ENCODE measurements at regions not wholly inside any gene's neighbourhood (a gene's known extent, or its start where the extent isn't known, plus 50 kb on each side); places are given as distances from the start of the nearest gene placed in this dataset.

DNA sequence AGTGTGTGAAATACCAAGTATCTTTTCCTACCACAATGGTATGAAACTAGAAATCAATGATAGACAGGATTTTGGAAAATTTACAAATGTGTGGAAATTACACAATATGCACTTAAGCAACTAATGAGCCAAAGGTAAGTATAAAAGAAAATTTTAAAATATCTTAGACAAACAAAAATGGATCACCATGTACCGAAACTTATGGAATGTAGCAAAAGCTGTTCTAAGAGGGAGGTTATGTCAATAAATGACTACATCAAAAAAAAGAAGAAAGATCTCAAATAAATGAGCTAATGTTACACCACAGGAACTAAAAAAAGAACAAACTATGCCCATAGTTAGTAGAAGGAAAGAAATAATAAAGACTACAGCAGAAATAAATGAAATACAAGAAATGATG is 1084.1 kb downstream of the TECRL start:
- Histone ChIP-seq H3K4me3 (ENCODE audit: low read length) (no peak overlapping the region), H3K4me2 (ENCODE audit: low read length) (no peak overlapping the region), H3K9me2 (replicated peaks; ENCODE audit: control insufficient read depth, low read length) (no peaks in the 10 kb centered on the region), H3K27ac (ENCODE audit: low read depth, low read length) (no peak overlapping the region), H3K79me2 (ENCODE audit: control insufficient read depth, low read length) (no peaks in the 10 kb centered on the region), H3K36me3 (ENCODE audit: control insufficient read depth, low read length) (no peaks in the 10 kb centered on the region), H3K4me1 (ENCODE audit: control insufficient read depth, low read length) (no peaks in the 10 kb centered on the region), H3F3A (ENCODE audit: control insufficient read depth, insufficient read depth) (no peaks in the 10 kb centered on the region), H4K20me1 (ENCODE audit: control insufficient read depth, insufficient read depth, low read depth, low read length) (no peaks in the 10 kb centered on the region), H3K27me3 (ENCODE audit: control insufficient read depth, low read length) (no peaks in the 10 kb centered on the region), H3K9me3 (ENCODE audit: control insufficient read depth, insufficient read depth, low read length) (no peaks in the 10 kb centered on the region)
- TF ChIP-seq, protein P1, sequence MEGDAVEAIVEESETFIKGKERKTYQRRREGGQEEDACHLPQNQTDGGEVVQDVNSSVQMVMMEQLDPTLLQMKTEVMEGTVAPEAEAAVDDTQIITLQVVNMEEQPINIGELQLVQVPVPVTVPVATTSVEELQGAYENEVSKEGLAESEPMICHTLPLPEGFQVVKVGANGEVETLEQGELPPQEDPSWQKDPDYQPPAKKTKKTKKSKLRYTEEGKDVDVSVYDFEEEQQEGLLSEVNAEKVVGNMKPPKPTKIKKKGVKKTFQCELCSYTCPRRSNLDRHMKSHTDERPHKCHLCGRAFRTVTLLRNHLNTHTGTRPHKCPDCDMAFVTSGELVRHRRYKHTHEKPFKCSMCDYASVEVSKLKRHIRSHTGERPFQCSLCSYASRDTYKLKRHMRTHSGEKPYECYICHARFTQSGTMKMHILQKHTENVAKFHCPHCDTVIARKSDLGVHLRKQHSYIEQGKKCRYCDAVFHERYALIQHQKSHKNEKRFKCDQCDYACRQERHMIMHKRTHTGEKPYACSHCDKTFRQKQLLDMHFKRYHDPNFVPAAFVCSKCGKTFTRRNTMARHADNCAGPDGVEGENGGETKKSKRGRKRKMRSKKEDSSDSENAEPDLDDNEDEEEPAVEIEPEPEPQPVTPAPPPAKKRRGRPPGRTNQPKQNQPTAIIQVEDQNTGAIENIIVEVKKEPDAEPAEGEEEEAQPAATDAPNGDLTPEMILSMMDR (IDR thresholded peaks at IDR 0.05; ENCODE audit: low read depth, low read length, poor library complexity, severe bottlenecking), result no peak
- no peak for TF ChIP-seq EZH2phosphoT487 (IDR thresholded peaks at IDR 0.05; ENCODE audit: borderline replicate concordance, low read length)

DNA sequence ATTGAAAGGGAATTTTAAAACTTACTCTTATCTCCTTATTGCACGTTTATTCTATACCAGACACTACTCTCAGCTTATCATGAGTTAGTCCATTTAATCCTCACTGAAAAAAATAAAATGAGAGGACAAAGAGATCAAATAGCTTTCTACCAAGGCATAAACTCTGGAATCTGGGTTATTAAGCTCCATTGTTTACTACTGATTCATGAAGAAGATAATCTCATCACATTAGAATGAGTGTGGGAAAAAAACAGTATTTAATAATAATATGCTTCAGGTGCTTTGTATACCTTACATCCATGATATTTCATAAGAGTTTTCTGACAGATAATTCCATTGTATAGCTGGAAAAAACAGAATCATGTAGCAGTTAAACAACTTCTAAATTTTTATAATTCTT is 1092.6 kb downstream of the TECRL start:
- Histone ChIP-seq H3F3A (ENCODE audit: control insufficient read depth, insufficient read depth) (no peaks in the 10 kb centered on the region), H3K27me3 (ENCODE audit: control insufficient read depth, low read length) (no peaks in the 10 kb centered on the region), H4K20me1 (ENCODE audit: control insufficient read depth, insufficient read depth, low read depth, low read length) (no peaks in the 10 kb centered on the region), H3K9me2 (replicated peaks; ENCODE audit: control insufficient read depth, low read length) (no peaks in the 10 kb centered on the region), H3K27ac (ENCODE audit: low read depth, low read length) (no peak overlapping the region), H3K9me3 (ENCODE audit: control insufficient read depth, insufficient read depth, low read length) (no peaks in the 10 kb centered on the region), H3K4me3 (ENCODE audit: low read length) (no peak overlapping the region), H3K4me1 (ENCODE audit: control insufficient read depth, low read length) (no peaks in the 10 kb centered on the region), H3K36me3 (ENCODE audit: control insufficient read depth, low read length) (no peaks in the 10 kb centered on the region), H3K4me2 (ENCODE audit: low read length) (no peak overlapping the region), H3K79me2 (ENCODE audit: control insufficient read depth, low read length) (no peaks in the 10 kb centered on the region)
- TF ChIP-seq EZH2phosphoT487 (IDR thresholded peaks at IDR 0.05; ENCODE audit: borderline replicate concordance, low read length), result no peak
- TF ChIP-seq, protein P1 (IDR thresholded peaks at IDR 0.05; ENCODE audit: low read depth, low read length, poor library complexity, severe bottlenecking), result no peak

DNA sequence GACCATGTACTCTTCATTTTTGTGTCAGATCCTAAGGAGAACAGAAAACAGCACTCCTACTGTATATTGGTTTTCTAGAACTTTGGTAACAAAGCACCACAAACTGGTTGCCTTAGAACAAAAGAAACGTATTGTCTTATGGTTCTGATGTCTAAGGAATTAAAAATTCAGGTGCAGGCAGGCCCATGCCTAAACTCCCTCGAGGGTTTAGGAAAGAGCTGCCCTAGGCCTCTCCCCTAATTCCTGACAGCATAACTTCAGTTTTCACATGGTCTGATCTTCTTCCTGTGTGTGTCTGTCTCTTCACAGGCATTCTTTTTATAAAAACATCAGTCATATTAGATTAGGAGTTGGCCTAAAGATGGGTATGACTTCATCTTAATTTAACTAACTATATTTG is 1093.6 kb downstream of the TECRL start:
- Histone ChIP-seq H3K36me3 (ENCODE audit: control insufficient read depth, low read length) (no peaks in the 10 kb centered on the region), H4K20me1 (ENCODE audit: control insufficient read depth, insufficient read depth, low read depth, low read length) (no peaks in the 10 kb centered on the region), H3K9me2 (replicated peaks; ENCODE audit: control insufficient read depth, low read length) (no peaks in the 10 kb centered on the region), H3K9me3 (ENCODE audit: control insufficient read depth, insufficient read depth, low read length) (no peaks in the 10 kb centered on the region), H3K27ac (ENCODE audit: low read depth, low read length) (no peak overlapping the region), H3K79me2 (ENCODE audit: control insufficient read depth, low read length) (no peaks in the 10 kb centered on the region), H3K4me1 (ENCODE audit: control insufficient read depth, low read length) (no peaks in the 10 kb centered on the region), H3K4me3 (ENCODE audit: low read length) (no peak overlapping the region), H3F3A (ENCODE audit: control insufficient read depth, insufficient read depth) (no peaks in the 10 kb centered on the region), H3K4me2 (ENCODE audit: low read length) (no peak overlapping the region), H3K27me3 (ENCODE audit: control insufficient read depth, low read length) (no peaks in the 10 kb centered on the region)
- TF ChIP-seq, protein P1 (IDR thresholded peaks at IDR 0.05; ENCODE audit: low read depth, low read length, poor library complexity, severe bottlenecking), result no peak
- no peak for TF ChIP-seq EZH2phosphoT487 (IDR thresholded peaks at IDR 0.05; ENCODE audit: borderline replicate concordance, low read length)

DNA sequence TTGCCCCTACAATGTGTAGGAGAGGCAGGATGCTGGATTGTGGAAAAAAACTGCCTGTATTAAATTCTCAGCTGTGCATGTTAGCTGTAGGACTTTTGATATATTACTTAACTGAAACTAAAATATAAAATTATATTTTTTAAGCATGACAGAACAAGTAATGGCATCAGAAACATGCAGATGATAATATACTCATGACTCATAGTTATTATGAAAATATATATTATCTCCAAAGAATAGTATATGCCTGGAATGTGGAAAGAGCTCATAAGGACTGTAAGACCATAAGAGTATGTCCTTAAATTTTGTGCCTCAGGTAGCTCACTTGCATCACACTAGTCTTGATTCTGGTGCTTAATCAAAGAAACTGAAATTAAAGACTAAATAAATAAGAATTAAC is 1100.6 kb downstream of the TECRL start:
- no peaks in the 10 kb centered on the region for H3K9me3 ChIP-seq (ENCODE audit: control insufficient read depth, insufficient read depth, low read length)
- no peaks in the 10 kb centered on the region for H3K36me3 ChIP-seq (ENCODE audit: control insufficient read depth, low read length)
- no peaks in the 10 kb centered on the region for H4K20me1 ChIP-seq (ENCODE audit: control insufficient read depth, insufficient read depth, low read depth, low read length)
- H3K4me1 ChIP-seq (ENCODE audit: control insufficient read depth, low read length), result no peaks in the 10 kb centered on the region
- TF ChIP-seq, protein P1 (IDR thresholded peaks at IDR 0.05; ENCODE audit: low read depth, low read length, poor library complexity, severe bottlenecking), result no peak
- TF ChIP-seq EZH2phosphoT487 (IDR thresholded peaks at IDR 0.05; ENCODE audit: borderline replicate concordance, low read length), result no peak
- H3K27ac ChIP-seq (ENCODE audit: low read depth, low read length), result no peak overlapping the region
- H3K79me2 ChIP-seq (ENCODE audit: control insufficient read depth, low read length), result no peaks in the 10 kb centered on the region
- no peaks in the 10 kb centered on the region for H3K9me2 ChIP-seq (replicated peaks; ENCODE audit: control insufficient read depth, low read length)
- H3K4me3 ChIP-seq (ENCODE audit: low read length), result no peak overlapping the region
- H3K27me3 ChIP-seq (ENCODE audit: control insufficient read depth, low read length), result no peaks in the 10 kb centered on the region
- H3K4me2 ChIP-seq (ENCODE audit: low read length), result no peak overlapping the region
- H3F3A ChIP-seq (ENCODE audit: control insufficient read depth, insufficient read depth), result no peaks in the 10 kb centered on the region

Data from DOHH2 (cell line).